Stimulated activated CD4-positive, alpha-beta T cell treated with anti-CD3 and anti-CD28 coated beads, Interleukin-4, amount 100 ng/mL, for 1 hour (primary cell): ENCODE measurements at regions not wholly inside any gene's neighbourhood (a gene's known extent, or its start where the extent isn't known, plus 50 kb on each side); places are given as distances from the start of the nearest gene placed in this dataset.
"Not testable (repeated sequence)": the region's sequence is repeated elsewhere in the genome, so short reads cannot be mapped to it uniquely, and the experiment has no call there.

Experiments used
- DNase-seq: peaks from one replicate; pipeline ENCODE4 v3.0.0-alpha.2; 2020

DNA sequence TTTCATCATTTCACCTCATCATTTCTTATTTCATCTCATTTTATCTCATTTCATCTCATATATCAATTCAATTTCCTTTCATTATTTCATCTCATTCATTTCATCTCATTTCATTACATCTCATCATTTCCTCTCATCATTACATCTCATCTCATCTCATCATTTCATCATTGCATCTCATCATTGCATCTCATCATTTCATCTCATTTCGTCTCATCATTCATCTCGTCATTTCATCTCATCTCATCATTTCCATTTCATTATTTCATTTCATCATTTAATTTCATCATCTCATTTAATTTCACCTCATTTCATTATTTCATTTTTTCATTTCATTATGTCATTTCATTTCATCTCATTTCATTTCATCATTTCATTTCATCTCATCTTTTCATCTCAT lies 168.5 kb upstream of the FAM72C start:
- not testable (repeated sequence) for DNase-seq

DNA sequence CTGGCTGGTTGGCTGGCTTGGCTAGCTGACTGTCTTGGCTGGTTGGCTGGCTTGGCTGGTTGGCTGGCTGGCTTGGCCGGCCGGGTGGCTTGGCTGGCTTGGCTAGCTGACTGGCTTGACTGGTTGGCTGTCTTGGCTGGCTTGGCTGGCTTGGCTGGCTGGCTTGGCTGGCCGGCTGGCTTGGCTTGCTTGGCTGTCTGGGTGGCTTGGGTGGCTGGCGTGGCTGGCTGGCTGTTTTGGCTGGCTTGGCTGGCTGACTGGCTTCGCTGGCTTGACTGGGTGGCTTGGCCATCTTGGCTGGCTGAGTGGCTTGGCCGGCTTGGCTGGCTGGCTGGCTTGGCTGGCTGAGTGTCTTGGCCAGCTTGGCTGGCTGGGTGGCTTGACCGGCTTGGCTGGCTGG lies 133.2 kb upstream of the FAM72C start:
- not testable (repeated sequence) for DNase-seq

DNA sequence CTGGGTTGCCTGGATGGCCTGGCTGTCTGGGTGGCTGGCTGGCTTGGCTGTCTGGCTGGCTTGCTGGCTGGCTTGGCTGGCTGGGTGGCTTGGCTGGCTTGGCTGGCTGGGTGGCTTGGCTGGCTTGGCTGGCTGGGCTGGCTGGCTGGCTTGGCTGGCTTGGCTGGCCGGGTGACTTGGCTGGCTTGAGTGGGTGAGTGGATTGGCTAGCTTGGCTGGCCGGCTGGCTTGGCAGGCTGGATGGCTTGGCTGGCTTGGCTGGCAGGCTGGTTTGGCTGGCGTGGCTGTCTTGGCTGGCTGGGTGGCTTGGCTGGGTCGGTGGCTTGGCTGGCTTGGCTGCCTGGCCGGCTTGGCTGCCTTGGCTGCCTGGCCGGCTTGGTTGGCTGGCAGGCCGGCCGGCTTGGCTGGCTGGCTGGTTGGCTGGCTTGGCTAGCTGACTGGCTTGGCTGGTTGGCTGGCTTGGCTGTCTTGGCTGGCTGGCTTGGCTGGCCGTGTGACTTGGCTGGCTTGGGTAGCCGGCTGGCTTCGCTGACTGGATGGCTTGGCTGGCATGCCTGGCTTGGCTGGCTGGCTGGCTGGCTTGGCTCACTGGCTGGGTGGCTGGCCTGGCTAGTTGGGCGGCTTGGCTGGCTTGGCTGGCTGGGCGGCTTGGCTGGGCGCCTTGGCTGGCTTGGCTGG lies 132.4 kb upstream of the FAM72C start:
- peak; percentile 42 for DNase-seq

DNA sequence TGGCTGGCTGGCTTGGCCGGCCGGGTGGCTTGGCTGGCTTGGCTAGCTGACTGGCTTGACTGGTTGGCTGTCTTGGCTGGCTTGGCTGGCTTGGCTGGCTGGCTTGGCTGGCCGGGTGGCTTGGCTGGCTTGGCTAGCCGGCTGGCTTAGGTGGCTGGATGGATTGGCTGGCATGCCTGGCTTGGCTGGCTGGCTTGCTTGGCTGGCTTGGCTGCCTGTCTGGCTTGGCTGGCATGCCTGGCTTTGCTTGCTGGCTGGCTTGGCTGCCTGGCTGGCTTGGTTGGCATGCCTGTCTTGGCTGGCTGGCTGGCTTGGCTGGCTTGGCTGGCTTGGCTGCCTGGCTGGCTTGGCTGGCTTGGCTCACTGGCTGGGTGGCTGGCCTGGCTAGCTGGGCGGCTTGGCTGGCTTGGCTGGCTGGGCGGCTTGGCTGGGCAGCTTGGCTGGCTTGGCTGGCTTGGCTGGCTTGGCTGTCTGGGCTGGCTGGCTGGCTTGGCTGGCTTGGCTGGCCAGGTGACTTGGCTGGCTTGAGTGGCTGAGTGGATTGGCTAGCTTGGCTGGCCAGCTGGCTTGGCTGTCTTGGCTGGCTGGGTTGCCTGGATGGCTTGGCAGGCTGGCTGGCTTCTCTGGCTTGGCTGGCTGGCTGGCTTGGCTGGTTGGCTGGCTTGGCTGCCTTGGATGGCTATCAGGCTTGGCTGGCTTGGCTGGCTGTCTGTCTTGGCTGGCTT lies 131.5 kb upstream of the FAM72C start:
- peak; percentile 36 for DNase-seq

DNA sequence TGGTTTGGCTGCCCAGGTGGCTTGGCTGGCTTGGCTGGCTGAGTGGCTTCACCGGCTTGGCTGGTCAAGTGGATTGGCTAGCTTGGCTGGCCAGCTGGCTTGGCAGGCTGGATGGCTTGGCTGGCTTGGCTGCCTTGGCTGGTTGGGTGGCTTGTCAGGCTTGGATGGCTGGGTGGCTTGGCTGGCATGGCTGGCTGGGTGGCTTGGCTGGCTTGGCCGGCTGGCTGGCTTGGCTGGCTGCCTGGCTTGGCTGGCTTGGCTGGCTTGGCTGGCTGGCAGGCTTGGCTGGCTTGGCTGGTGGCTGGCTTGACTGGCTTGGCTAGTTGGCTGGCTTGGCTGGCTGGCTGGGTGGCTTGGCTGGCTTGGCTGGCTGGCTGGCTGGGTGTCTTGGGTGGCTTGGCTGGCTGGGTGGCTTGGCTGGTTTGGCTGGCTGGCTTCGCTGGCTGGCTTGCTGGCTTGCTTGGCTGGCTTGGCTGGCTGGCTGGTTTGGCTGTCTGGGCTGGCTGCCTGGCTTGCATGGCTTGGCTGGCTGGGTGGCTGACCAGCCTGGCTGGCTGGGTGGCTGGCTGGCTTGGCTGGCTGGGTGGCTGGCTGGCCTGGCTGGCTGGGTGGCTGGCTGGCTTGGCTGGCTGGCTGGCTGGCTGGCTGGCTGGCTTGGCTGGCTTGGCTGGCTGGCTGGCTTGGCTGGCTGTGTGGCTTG lies 130.4 kb upstream of the FAM72C start:
- DNase-seq: peak; percentile 2

DNA sequence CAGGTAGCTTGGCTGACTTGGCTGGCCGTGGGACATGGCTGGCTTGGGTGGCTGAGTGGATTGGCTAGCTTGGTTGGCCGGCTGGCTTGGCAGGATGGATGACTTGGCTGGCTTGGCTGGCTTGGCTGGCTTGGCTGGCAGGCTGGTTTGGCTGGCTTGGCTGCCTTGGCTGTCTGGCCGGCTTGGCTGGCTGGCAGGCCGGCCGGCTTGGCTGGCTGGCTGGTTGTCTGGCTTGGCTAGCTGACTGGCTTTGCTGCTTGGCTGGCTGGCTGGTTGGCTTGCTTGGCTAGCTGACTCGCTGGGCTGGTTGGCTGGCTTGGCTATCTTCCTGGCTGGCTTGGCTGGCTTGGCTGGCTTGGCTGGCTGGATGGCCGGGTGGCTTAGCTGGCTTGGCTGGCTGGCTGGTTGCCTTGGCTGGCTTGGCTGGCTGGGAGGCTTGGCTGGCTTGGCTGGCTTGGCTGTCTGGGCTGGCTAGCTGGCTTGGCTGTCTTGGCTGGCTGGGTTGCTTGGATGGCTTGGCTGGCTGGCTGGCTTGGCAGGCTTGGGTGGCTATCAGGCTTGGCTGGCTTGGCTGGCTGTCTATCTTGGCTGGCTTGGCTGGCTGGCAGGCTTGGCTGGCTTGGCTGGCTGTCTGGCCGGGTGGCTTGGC lies 129.7 kb upstream of the FAM72C start:
- peak; percentile 8 for DNase-seq

DNA sequence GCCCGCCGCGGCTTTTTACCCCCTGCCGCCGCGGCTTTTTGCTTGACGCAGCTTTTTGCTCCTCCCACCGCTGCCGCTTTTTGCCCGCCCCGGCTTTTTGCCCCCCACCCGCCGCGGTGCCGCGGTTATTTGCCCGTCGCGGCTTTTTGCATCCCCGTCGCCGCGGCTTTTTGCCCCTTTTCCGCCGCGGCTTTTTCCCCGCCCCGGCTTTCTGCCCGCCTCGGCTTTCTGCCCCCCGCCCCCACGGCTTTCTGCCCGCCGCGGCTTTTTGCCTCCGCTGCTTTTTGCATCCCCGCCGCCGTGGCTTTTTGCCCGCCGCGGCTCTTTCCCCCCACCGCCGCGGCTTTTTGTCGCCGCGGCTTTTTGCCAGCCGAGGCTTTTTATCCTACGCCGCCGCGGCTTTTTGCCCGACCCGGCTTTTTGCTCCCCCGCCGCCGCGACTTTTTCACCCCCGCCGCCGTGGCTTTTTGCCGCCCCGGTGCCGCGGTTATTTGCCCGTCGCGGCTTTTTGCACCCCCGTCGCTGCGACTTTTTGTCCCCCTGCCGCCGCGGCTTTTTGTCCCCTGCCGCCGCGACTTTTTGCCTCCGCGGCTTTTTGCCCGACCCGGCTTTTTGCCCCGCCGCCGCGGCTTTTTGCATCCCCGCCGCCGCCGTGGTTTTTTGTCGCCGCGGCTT lies 105.5 kb upstream of the FAM72C start:
- DNase-seq: peak; percentile 15

DNA sequence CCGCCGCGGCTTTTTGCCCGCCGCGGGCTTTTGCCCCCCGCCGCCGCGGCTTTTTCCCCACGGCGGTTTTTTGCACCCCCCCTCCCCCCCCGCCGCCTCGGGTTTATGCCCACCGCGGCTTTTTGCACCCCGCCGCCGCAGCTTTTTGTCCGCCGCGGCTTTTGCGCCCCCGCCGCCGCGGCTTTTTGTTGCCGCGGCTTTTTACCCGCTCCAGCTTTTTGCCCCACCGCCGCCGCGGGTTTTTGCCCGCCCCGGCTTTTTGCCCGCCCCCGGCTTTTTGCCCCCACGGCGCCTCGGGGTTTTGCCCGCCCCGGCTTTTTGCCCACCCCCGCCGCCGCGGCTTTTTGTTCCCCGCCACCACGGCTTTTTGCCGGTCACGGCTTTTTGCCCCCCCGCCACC lies 104.9 kb upstream of the FAM72C start:
- DNase-seq: not testable (repeated sequence)

DNA sequence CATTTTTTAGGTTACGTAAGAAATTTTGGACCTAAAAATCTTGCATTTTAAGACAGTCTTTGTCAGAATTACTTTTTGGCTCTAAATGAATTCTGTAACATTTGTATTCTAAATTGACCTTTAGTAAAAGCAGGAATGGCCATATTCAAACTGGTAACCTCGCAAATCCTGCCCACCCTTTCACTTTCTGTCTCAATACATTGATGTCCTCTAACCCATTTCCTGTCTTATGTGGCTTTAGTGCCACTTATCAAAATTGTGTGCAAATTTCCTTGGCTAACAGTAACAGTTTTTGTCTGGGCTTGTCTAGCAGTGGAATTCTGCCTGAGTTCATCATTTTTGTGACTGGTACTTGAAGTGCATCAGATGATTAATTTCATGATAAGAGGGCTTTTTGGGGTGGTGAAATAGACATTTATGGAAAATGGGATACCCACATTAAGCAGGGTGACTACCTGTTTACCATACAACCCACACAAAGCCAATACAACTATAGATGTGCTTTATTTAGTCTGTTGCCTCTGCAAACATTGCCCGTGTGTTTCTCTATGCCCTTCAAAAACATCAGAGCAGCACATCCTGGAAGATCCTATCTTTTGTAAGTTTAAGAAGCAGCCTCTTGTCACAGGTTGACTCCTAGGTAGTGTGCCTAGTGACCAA lies 98.7 kb upstream of the FAM72C start:
- not testable (repeated sequence) for DNase-seq

DNA sequence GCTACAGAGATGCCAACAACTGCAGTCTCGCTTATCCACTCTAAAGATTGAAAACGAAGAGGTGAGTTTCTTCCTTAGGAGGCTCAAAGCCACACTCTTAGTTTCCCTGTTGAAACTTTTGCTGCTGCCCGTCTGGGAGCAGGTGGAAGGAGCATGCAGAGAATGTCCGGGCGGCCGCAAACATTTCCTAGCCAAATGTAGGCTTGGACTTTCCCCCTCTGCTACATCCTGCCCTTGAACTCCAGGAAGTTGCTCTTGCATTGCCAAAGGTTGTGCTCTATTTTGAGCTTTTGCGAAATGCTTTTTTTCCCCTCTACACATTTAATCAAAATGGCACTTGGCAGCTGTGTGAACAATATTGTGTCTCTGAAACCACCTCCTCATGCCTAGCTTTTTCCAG lies 95.3 kb upstream of the FAM72C start:
- DNase-seq: not testable (repeated sequence)

DNA sequence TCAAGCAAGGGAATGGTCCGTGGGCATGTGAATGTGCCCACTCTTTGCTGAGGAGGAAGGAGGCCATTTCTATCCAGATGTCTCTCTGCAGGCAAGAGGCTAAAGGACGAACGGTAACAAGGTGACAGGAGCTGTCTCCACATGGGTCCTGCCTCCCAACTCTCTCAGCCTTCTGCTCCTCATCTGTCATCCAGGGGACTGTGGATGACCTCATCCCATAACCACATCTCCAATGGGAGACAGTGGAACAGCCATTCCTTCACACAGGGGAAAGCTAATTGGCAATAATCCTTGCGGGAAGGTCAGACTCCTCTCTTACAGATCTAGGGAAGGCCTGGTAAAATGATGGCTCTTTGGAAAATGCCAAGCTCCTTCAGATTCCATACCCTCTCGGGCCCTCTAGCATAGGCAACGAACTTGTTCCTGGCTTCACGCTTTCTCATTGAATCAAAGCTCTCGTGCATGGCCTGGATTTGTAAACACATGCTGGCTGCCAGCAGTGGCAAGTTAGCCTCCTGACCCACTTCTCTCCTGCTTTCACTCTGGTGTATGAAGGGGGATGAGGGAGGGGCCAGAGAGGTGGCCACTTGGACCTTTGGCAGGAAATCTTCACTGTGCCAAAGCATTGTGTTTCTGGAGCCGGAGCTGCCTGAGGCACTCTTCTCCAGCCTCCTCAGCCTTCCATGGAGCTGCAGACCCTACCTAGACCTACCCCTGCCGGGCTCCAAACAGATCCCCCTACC lies 94.5 kb upstream of the FAM72C start:
- DNase-seq: not testable (repeated sequence)

DNA sequence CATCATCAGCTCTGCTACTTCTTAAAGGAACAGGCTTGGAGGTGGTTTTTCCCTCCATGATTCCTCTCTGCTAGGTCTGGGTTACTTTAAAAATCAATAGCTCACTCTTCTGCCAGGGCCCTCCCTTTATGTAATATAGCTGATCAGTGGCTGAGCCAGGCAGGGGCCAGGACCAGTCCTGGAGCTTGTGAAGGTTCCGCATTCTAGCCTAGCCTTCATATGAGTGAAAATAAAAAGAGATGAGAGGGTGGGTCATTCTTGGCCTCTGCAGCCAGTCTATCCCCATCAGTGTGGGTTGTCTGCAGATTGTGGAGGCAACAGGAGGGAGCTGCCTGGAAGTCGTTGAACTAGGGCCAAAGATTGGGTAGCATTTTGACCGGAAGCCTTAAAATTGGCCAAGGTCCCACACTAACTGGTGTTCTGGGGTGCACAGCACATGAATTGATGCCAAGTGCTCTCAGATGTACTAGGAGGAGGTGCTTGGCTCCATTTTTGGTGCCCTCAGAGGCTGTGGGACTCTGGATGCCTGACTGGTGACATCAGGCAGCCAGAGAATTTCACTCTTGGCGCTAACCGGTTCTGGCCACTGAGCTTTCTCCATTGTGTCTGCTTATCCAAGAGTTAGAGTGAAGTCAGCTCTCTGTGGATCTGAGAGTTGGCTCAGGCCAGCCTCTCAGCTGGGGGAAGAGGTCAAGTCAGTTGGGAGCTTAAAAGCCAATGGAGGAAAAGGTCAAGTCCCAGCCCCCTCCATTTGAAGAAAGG lies 93.7 kb upstream of the FAM72C start:
- not testable (repeated sequence) for DNase-seq

DNA sequence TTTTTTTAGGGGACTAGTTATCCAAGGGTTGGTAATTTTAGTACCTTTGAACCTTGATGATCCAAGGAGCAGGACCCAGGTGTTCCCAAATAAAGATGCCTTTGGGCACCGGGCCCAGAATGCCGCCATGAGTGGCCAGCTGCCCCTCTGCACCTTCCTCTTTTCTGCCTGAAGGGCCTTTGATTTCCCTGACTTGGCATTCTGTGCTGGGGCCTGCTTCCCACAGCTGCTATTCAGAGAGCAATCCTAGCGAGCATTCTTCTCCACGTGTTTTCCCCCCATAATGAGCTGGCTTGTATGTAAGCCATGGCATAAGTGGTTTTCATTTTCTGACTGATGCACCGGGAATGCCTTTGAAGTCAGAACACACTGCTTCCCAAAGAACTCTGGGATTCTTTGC lies 77.6 kb upstream of the FAM72C start:
- not testable (repeated sequence) for DNase-seq

DNA sequence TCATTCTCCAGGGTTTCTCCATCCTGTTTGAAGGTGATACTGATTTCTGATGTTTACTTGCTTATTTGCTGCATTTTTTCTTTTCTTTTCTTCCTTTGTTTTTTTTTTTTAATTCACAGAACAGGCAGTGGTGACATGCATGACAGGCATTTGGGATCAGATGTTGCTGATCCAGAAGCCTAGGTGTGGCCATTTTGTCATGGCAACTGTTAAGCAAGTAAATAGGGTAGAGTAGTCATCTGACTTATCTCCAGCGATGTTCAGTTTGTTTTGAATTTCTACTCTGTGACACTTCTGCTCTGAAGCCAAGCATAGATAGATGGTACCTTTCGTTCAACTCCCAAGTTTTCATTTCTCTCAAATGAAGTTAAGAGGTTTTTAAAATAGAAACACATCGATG lies 74.9 kb upstream of the FAM72C start:
- not testable (repeated sequence) for DNase-seq

DNA sequence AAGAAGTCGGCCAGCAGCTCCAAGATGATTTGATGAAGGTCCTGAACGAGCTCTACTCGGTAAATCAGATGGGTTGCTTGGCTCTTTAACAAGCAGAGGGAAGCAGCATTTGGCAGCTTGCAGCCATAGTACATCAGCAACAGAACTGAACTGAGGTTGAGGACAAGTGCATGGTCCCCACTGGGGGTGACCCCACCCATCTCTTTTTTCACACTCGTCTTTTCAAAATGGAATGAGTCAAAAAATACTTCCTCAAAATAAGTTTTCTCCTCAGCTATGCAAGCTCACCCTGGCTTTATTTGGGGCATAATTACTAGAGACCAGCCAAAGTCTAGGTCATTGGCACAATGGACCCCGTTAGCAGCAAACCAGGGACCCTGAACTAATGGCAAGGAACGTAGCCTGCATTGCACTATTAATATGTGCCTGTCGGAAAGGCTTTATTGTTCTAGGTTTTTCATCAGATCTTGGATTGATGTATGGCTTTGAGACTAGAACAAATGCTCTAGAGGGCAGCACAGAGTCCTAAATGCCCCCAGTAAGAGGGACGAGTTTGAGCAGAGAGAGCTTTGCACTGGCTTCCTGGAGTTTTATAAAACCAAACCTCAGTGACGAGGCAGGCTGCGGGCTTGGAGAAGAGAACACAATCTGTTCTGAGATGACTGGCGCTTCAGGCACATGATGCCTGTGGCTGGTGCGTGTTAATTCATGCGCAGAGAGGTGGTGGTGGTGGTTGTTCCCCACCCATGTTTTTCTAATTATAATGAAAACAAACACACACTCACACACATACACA lies 74.2 kb upstream of the FAM72C start:
- DNase-seq: peak; percentile 1

DNA sequence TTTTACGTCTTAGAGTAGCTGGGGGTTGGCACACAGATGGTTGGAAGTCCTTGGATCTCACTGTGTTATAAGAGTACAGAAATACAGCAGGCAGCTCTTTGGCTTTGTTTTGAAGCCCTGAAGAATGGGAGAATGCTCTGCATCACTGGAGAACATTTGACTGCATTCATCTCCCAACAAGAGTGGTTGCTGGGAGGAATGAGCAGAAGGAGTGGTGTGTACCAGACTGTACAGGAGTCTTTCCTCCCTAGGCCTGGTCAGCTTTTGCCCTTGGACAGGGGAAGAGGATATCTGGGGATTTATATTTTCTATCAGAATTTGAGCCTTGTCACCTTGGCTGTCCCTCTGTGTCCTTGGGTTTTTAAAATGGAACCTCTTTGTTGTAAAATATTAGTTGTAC lies 70.5 kb upstream of the FAM72C start:
- DNase-seq: not testable (repeated sequence)

DNA sequence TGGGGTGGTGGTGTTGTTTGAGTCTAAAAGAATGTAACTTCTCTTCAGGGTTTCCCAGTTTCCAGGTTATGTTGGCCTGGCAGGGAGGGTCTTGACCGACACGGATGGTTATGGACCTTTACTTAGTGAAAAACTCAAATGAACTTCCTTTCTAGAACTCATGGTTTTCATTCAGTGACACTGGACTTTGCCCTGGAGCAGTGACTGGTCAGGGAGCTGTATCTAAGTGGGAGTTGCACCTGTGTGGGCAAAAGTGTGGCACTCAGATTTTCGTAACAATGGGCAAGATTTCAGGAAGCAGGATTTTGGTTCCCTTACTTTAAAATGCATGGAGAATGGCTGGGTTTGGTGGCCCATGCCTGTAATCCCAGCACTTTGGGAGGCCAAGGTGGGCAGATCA lies 68.5 kb upstream of the FAM72C start:
- DNase-seq: not testable (repeated sequence)

DNA sequence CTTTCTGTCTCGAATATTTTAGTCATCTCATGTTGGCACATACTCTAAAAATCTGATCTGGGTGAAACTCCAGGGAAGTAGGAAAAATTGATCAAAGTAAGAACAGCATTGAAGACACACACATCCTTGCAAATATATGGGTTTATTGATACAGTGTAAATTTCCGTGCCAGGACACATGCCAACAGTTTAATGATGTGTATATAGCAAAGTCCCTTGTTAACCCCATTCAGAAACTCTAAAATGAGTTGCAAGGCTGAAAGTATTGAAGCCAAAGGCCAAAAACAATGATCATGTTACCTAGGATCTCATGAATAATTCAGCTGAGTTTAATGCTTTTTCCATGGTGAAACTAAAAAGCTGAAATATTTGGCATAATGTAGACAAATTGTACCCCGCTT lies 62.3 kb upstream of the FAM72C start:
- not testable (repeated sequence) for DNase-seq

DNA sequence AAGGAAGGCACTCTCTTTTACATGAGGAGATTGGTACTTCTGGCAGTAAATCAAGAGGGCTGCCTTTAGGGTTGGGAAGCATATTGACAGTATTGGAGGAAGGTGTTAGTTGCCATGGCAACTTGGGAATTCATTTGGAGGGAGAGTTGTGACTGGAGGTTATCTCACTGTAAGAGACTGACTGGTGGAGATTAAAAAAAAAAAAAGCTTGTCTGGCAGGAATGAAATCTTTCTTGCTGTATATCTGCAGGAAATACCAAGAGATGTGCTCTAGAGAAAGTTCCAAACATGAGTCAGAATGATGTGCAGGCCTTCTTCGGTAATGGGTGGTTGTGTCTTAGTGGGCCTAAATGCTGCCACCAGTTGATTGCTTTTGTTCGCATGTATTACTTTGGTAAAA lies 59.8 kb upstream of the FAM72C start:
- not testable (repeated sequence) for DNase-seq

DNA sequence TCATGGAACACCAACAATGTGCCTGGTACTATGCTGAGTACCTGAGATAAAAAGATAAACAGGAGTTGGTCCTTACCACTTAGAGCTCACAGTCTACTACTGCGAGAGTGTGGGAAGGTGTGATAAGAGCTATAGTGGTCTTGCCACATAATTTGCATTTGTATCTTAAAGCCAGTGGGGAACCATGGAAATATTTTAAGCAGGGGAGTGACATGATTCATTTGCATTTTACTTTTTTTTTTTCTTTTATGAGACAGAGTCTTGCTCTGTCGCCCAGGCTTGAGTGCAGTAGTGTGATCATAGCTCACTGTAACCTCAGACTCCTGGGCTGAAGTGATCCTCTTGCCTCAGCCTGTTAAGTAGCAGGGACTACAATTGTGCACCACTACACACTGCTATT lies 54.2 kb upstream of the FAM72C start:
- DNase-seq: not testable (repeated sequence)
